DND-41 (cell line): ENCODE measurements at regions not wholly inside any gene's neighbourhood (a gene's known extent, or its start where the extent isn't known, plus 50 kb on each side); places are given as distances from the start of the nearest gene placed in this dataset.

Experiments
- ATAC-seq: fragments of 200-7000 bp; cut with Tn5 transposase; 3 replicates; pipeline ENCODE4 v1.9.1; 2021; ENCODE audit warnings: low read depth; ENCODE audit not compliant: insufficient read depth
- DNase-seq: peaks from one replicate; pipeline ENCODE4 v3.0.0-alpha.2; 2020
- H2AFZ ChIP-seq: 2 replicates; pipeline ENCODE4 v1.6.0; 2012; ENCODE audit warnings: low read depth, low read length
- H3K27ac ChIP-seq: 2 replicates; pipeline ENCODE4 v1.5.1; 2012; ENCODE audit warnings: low read length, inconsistent platforms
- H3K27me3 ChIP-seq: fragments of 200-600 bp; sonication (generic); 2 replicates; pipeline ENCODE4 v1.6.0; 2012; ENCODE audit warnings: low read length, mild to moderate bottlenecking, inconsistent platforms; ENCODE audit not compliant: insufficient read depth, poor library complexity
- H3K36me3 ChIP-seq: 2 replicates; pipeline ENCODE4 v1.5.1; 2012; ENCODE audit warnings: low read length, inconsistent platforms; ENCODE audit not compliant: insufficient read depth
- H3K4me1 ChIP-seq: 2 replicates; pipeline ENCODE4 v1.5.1; 2012; ENCODE audit warnings: mild to moderate bottlenecking, low read length; ENCODE audit not compliant: insufficient read depth
- H3K4me2 ChIP-seq: 2 replicates; pipeline ENCODE4 v1.6.0; 2012; ENCODE audit warnings: mild to moderate bottlenecking, moderate library complexity, low read length, inconsistent platforms; ENCODE audit not compliant: insufficient read depth
- H3K4me3 ChIP-seq, 2 experiments: fragments of 200-600 bp in 1 of 2; shearing (Covaris generic) in 1 of 2; 2 replicates each; pipeline ENCODE4 v1.5.1; 2012 to 2016; ENCODE audit warnings: inconsistent platforms in 2 of 2, low read length in 2 of 2, mild to moderate bottlenecking in 2 of 2, low read depth in 1 of 2, moderate library complexity in 1 of 2
- H3K79me2 ChIP-seq: 2 replicates; pipeline ENCODE4 v1.6.0; 2012; ENCODE audit warnings: low read length, inconsistent platforms; ENCODE audit not compliant: insufficient read depth
- H3K9ac ChIP-seq: 2 replicates; pipeline ENCODE4 v1.6.0; 2012; ENCODE audit warnings: low read depth, mild to moderate bottlenecking, inconsistent platforms, low read length, moderate library complexity
- H3K9me3 ChIP-seq: 2 replicates; pipeline ENCODE4 v1.5.1; 2012; ENCODE audit warnings: low read length, moderate library complexity, mild to moderate bottlenecking, inconsistent platforms; ENCODE audit not compliant: insufficient read depth, severe bottlenecking
- H4K20me1 ChIP-seq: 2 replicates; pipeline ENCODE4 v1.6.0; 2012; ENCODE audit warnings: low read length; ENCODE audit not compliant: insufficient read depth
- CTCF ChIP-seq: IDR thresholded peaks from 2 replicates; pipeline ENCODE4 v1.5.1; 2012; ENCODE audit warnings: borderline replicate concordance, low read length, moderate library complexity, mild to moderate bottlenecking; ENCODE audit not compliant: poor library complexity, severe bottlenecking; ENCODE audit errors: extremely low read depth
- EZH2 ChIP-seq: IDR thresholded peaks from 3 replicates; pipeline ENCODE4 v1.6.1; 2012; ENCODE audit warnings: borderline replicate concordance, low read depth, mild to moderate bottlenecking, moderate library complexity, low read length, inconsistent platforms; ENCODE audit not compliant: severe bottlenecking

GRCh38 chr4:31360786-31361185 lies 640.6 kb downstream of the PCDH7 start:
- Histone ChIP-seq H2AFZ (no peak overlapping the region), H3K4me2 (no peak overlapping the region), H3K79me2 (no peaks in the 10 kb centered on the region), H3K9me3 (no peaks in the 10 kb centered on the region), H3K27me3 (no peaks in the 10 kb centered on the region), H4K20me1 (no peaks in the 10 kb centered on the region), H3K36me3 (no peaks in the 10 kb centered on the region), H3K9ac (no peak overlapping the region), H3K27ac (no peak overlapping the region), H3K4me3 (no peak overlapping the region), H3K4me1 (no peaks in the 10 kb centered on the region)
- DNase-seq (no peak), ATAC-seq (no peak)
- TF ChIP-seq EZH2 (no peak), CTCF (no peak)

GRCh38 chr4:31362756-31363155 lies 642.6 kb downstream of the PCDH7 start:
- Histone ChIP-seq H3K27ac (no peak overlapping the region), H3K4me3 (no peak overlapping the region), H3K27me3 (no peaks in the 10 kb centered on the region), H3K9ac (no peak overlapping the region), H3K79me2 (no peaks in the 10 kb centered on the region), H3K4me1 (no peaks in the 10 kb centered on the region), H2AFZ (no peak overlapping the region), H4K20me1 (no peaks in the 10 kb centered on the region), H3K9me3 (no peaks in the 10 kb centered on the region), H3K36me3 (no peaks in the 10 kb centered on the region), H3K4me2 (no peak overlapping the region)
- TF ChIP-seq EZH2: no peak
- no peak for TF ChIP-seq CTCF
- ATAC-seq (no peak), DNase-seq (no peak)

GRCh38 chr4:31365006-31365690 lies 645.0 kb downstream of the PCDH7 start:
- Histone ChIP-seq H3K4me1 (no peaks in the 10 kb centered on the region), H3K9ac (no peak overlapping the region), H2AFZ (no peak overlapping the region), H3K9me3 (no peaks in the 10 kb centered on the region), H4K20me1 (no peaks in the 10 kb centered on the region), H3K27ac (no peak overlapping the region), H3K4me3 (no peak overlapping the region), H3K4me2 (no peak overlapping the region), H3K36me3 (no peaks in the 10 kb centered on the region), H3K79me2 (no peaks in the 10 kb centered on the region), H3K27me3 (no peaks in the 10 kb centered on the region)
- no peak for TF ChIP-seq EZH2
- DNase-seq: no peak
- no peak for ATAC-seq

GRCh38 chr4:31366041-31366440 lies 645.9 kb downstream of the PCDH7 start:
- Histone ChIP-seq H4K20me1 (no peaks in the 10 kb centered on the region), H3K27ac (no peak overlapping the region), H3K9me3 (no peaks in the 10 kb centered on the region), H2AFZ (no peak overlapping the region), H3K9ac (no peak overlapping the region), H3K4me1 (no peaks in the 10 kb centered on the region), H3K36me3 (no peaks in the 10 kb centered on the region), H3K4me2 (no peak overlapping the region), H3K27me3 (no peaks in the 10 kb centered on the region), H3K79me2 (no peaks in the 10 kb centered on the region), H3K4me3 (no peak overlapping the region)
- no peak for ATAC-seq
- DNase-seq: no peak
- TF ChIP-seq CTCF (no peak), EZH2 (no peak)
